A673 (cell line): ENCODE measurements at regions not wholly inside any gene's neighbourhood (a gene's known extent, or its start where the extent isn't known, plus 50 kb on each side); places are given as distances from the start of the nearest gene placed in this dataset.

Experiments used
- EZH2 ChIP-seq: fragments of 200-600 bp; sonication (generic); IDR thresholded peaks from 2 replicates; pipeline ENCODE4 v1.6.1; 2017; ENCODE audit warnings: borderline replicate concordance, low read depth, mild to moderate bottlenecking, mixed read lengths, antibody characterized with exemption, low read length; ENCODE audit not compliant: poor library complexity, severe bottlenecking
- TF ChIP-seq, protein P1 (sequence below): fragments of 300-800, 200-600 bp; sonication (generic); conservative IDR thresholded peaks from 2 replicates; pipeline ENCODE4 v1.5.1; 2017; ENCODE audit warnings: low read depth, mild to moderate bottlenecking, antibody characterized with exemption, low read length, moderate library complexity, mixed read lengths

DNA sequence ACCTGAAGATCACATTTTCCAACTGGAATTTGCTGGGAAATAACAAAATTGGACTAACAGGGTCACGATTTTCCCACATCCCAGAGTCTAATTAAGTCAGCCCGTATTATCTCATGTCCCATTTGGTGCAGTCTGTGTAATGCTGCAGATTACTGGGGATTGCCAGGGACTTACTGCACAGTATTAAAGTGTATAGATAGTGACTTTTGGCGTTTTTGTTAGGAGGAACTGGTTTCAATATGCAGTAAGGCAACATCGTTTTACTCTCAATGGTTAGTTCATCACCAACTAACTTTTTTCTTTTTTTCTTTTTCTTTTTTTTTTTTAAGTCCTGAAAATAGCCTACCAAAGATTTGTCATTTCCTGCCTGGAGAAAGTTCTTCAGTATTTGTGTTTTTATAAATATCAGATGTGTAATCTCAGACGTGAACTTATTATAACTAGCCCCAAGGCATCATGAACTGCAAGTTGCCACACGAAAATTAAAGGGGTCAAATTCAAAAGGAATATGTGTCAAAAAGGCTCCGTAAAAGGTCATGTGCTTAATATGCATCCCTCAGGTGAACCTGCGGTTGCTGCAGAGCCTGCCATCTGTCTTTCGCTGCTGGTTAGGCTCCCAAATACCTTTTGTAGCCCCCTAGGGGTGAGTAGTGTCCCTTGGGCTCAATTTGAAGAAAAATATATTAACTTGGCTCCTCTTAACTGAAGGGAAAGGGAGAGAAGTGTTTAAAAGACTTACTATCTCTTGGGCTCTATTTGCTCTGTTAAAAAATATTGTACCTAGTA is 176.7 kb upstream of the ADAMTSL1 start:
- TF ChIP-seq, protein P1, sequence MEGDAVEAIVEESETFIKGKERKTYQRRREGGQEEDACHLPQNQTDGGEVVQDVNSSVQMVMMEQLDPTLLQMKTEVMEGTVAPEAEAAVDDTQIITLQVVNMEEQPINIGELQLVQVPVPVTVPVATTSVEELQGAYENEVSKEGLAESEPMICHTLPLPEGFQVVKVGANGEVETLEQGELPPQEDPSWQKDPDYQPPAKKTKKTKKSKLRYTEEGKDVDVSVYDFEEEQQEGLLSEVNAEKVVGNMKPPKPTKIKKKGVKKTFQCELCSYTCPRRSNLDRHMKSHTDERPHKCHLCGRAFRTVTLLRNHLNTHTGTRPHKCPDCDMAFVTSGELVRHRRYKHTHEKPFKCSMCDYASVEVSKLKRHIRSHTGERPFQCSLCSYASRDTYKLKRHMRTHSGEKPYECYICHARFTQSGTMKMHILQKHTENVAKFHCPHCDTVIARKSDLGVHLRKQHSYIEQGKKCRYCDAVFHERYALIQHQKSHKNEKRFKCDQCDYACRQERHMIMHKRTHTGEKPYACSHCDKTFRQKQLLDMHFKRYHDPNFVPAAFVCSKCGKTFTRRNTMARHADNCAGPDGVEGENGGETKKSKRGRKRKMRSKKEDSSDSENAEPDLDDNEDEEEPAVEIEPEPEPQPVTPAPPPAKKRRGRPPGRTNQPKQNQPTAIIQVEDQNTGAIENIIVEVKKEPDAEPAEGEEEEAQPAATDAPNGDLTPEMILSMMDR: no peak
- no peak for TF ChIP-seq EZH2
